Keratinocyte (primary cell): ENCODE measurements at regions not wholly inside any gene's neighbourhood (a gene's known extent, or its start where the extent isn't known, plus 50 kb on each side); places are given as distances from the start of the nearest gene placed in this dataset.

Source experiments
- CTCF ChIP-seq, 3 experiments: IDR thresholded peaks in 1 of 3; conservative IDR thresholded peaks in 1 of 3; optimal IDR thresholded peaks in 1 of 3; 2 replicates in 2 of 3; 3 replicates in 1 of 3; pipeline versions ENCODE3 to v1.5.1; 2011; ENCODE audit warnings: low read length in 3 of 3, mild to moderate bottlenecking in 3 of 3, moderate library complexity in 2 of 3, control low read depth in 1 of 3, inconsistent platforms in 1 of 3; ENCODE audit not compliant: insufficient read depth in 2 of 3; ENCODE audit errors: extremely low read depth in 1 of 3
- EZH2 ChIP-seq: IDR thresholded peaks from one replicate; pipeline ENCODE4 v1.6.1; 2012; ENCODE audit warnings: inconsistent platforms, mild to moderate bottlenecking, low read length, moderate library complexity

GRCh38 chr14:30240018-30240417 is 312.4 kb upstream of the PRKD1 start:
- TF ChIP-seq CTCF (optimal IDR thresholded peaks at IDR 0.05 in 1 of 3, IDR thresholded peaks at IDR 0.05 in 1 of 3, conservative IDR thresholded peaks at IDR 0.05 in 1 of 3; ENCODE audit: extremely low read depth in 1 of 3, insufficient read depth in 2 of 3, low read length in 3 of 3), result no peak
- no peak for TF ChIP-seq EZH2
